K562 (cell line): ENCODE measurements at regions not wholly inside any gene's neighbourhood (a gene's known extent, or its start where the extent isn't known, plus 50 kb on each side); places are given as distances from the start of the nearest gene placed in this dataset.

Source experiments
- ATAC-seq: fragments of 200-7000 bp; cut with Tn5 transposase; 3 replicates; pipeline ENCODE4 v1.9.1; 2020; ENCODE audit warnings: moderate library complexity
- BruUV-seq: library from RNA; stranded (reverse); fragments of 400-500 nt; replicated peaks from 2 replicates; lab custom pipeline; 2021; lab: Mats Ljungman, UMichigan
- CTCF ChIA-PET: fragments of 300-600 bp; formaldehyde crosslinking; extraction: SDS; loops from one replicate; lab custom pipeline; 2021; ENCODE audit warnings: low intra/inter-chr PET ratio; lab: Yijun Ruan, JAX
- POLR2A ChIA-PET: fragments of 300-600, 350-650 bp; sonication (Branson Sonifier 250); formaldehyde crosslinking; extraction: SDS; loops from one replicate; lab custom pipeline; 2021; ENCODE audit warnings: antibody characterized with exemption, inconsistent platforms; lab: Yijun Ruan, JAX
- DNase-seq, 4 experiments: peaks; one replicate each; pipeline versions ENCODE4 v3.0.0 to v3.0.0-alpha.2; 2011 to 2018; ENCODE audit warnings: low spot score in 3 of 4, mixed read lengths in 3 of 4; ENCODE audit errors: extremely low read depth in 1 of 4
- FAIRE-seq: peaks from 2 replicates; lab custom pipeline; 2011; peaks lifted over from hg19 to GRCh38; lab: Jason Lieb, UNC
- H2AFZ ChIP-seq: 2 replicates; pipeline ENCODE4 v1.6.0; 2011; ENCODE audit warnings: low read depth, low read length, control low read depth, inconsistent platforms
- H3K27ac ChIP-seq: fragments of 200-600 bp; 3 replicates; pipeline ENCODE4 v1.8.0; 2011; ENCODE audit warnings: low read depth, mild to moderate bottlenecking, control low read depth, inconsistent platforms, low read length, moderate library complexity, mixed read lengths; ENCODE audit errors: extremely low read depth
- H3K27me3 ChIP-seq, 2 experiments: fragments of 300-600 bp in 1 of 2; 2 replicates in 1 of 2; 3 replicates in 1 of 2; pipeline versions ENCODE4 v1.6.0 to v1.8.0; 2011; ENCODE audit warnings: inconsistent platforms in 2 of 2, low read length in 2 of 2, mild to moderate bottlenecking in 1 of 2, mixed read lengths in 1 of 2, moderate library complexity in 1 of 2; ENCODE audit not compliant: control insufficient read depth in 2 of 2, insufficient read depth in 2 of 2
- H3K36me3 ChIP-seq: fragments of 300-600 bp; 3 replicates; pipeline ENCODE4 v1.8.0; 2011; ENCODE audit warnings: mild to moderate bottlenecking, low read length, inconsistent platforms; ENCODE audit not compliant: control insufficient read depth, insufficient read depth
- H3K4me1 ChIP-seq, 2 experiments: fragments of 200-600 bp in 1 of 2; replicated peaks in 1 of 2; 2 replicates in 1 of 2; 3 replicates in 1 of 2; pipeline versions ENCODE4 v1.5.1 to v1.8.0; 2011; ENCODE audit warnings: inconsistent platforms in 2 of 2, low read length in 2 of 2, mild to moderate bottlenecking in 1 of 2, mixed read lengths in 1 of 2, moderate library complexity in 1 of 2; ENCODE audit not compliant: control insufficient read depth in 2 of 2, insufficient read depth in 2 of 2
- H3K4me2 ChIP-seq: 2 replicates; pipeline ENCODE4 v1.6.1; 2011; ENCODE audit warnings: low read length, control low read depth, inconsistent platforms, mixed read lengths; ENCODE audit not compliant: insufficient read depth
- H3K4me3 ChIP-seq: fragments of 200-600 bp; sonication (generic), shearing (Covaris generic); 2 replicates; pipeline ENCODE4 v1.5.1; 2016; ENCODE audit warnings: control low read depth, inconsistent platforms
- H3K79me2 ChIP-seq: fragments of 200-600 bp; 3 replicates; pipeline ENCODE4 v1.8.0; 2011; ENCODE audit warnings: low read length, inconsistent platforms; ENCODE audit not compliant: control insufficient read depth, insufficient read depth
- H3K9ac ChIP-seq, 2 experiments: 2 replicates each; pipeline versions ENCODE4 v1.6.0 to v1.6.1; 2011; ENCODE audit warnings: low read depth in 2 of 2, low read length in 2 of 2, control low read depth in 1 of 2, inconsistent platforms in 1 of 2, mild to moderate bottlenecking in 1 of 2, mixed read lengths in 1 of 2; ENCODE audit not compliant: insufficient read depth in 1 of 2
- H3K9me1 ChIP-seq: one replicate; pipeline ENCODE4 v1.6.0; 2011; ENCODE audit warnings: inconsistent platforms, mild to moderate bottlenecking, low read length, moderate library complexity; ENCODE audit not compliant: control insufficient read depth, insufficient read depth
- H3K9me3 ChIP-seq: replicated peaks from 2 replicates; pipeline ENCODE4 v1.5.1; 2011; ENCODE audit warnings: low read depth, low read length, inconsistent platforms; ENCODE audit not compliant: control insufficient read depth, insufficient read depth
- H4K20me1 ChIP-seq: replicated peaks from 2 replicates; pipeline ENCODE4 v1.6.1; 2011; ENCODE audit warnings: low read length, inconsistent platforms, mixed read lengths; ENCODE audit not compliant: control insufficient read depth, insufficient read depth
- NCOA4 ChIP-seq: fragments of 450-650 bp; IDR thresholded peaks from 2 replicates; pipeline ENCODE4 v1.6.1; 2018; ENCODE audit warnings: mild to moderate bottlenecking; ENCODE audit not compliant: partially characterized antibody
- NFE2L1 ChIP-seq: fragments of 450-650 bp; IDR thresholded peaks from 2 replicates; pipeline ENCODE4 v1.6.1; 2016; ENCODE audit warnings: missing genetic modification characterization, low read depth, mild to moderate bottlenecking, missing compliant biosample characterization, moderate library complexity, borderline replicate concordance
- PHF20 ChIP-seq: fragments of 450-650 bp; IDR thresholded peaks from 2 replicates; pipeline ENCODE4 v1.6.1; 2018; ENCODE audit not compliant: partially characterized antibody
- RAD21 ChIP-seq, 2 experiments: fragments of 250-450 bp in 1 of 2; fragments of 450-650 bp in 1 of 2; sonication (Bioruptor Pico) in 1 of 2; formaldehyde crosslinking in 1 of 2; IDR thresholded peaks in 1 of 2; conservative IDR thresholded peaks in 1 of 2; 2 replicates each; pipeline versions ENCODE4 v1.4.0 to v1.8.0; 2020 to 2022; ENCODE audit warnings: mild to moderate bottlenecking in 2 of 2, moderate library complexity in 1 of 2
- SREBF2 ChIP-seq: sonication (generic); formaldehyde crosslinking; IDR thresholded peaks from 2 replicates; pipeline ENCODE4 v1.4.0; 2020; ENCODE audit warnings: mild to moderate bottlenecking, missing genetic modification reagents
- XRCC4 ChIP-seq: IDR thresholded peaks from one replicate; pipeline ENCODE4 v1.6.1; 2011; ENCODE audit not compliant: insufficient read depth, insufficient read length; ENCODE audit errors: extremely low read depth
- ZBTB26 ChIP-seq: fragments of 450-650 bp; formaldehyde crosslinking; IDR thresholded peaks from 2 replicates; pipeline ENCODE4 v1.4.0; 2022; ENCODE audit warnings: missing genetic modification characterization
- ZKSCAN8 ChIP-seq: fragments of 200-800 bp; sonication (Bioruptor generic); IDR thresholded peaks from 2 replicates; pipeline ENCODE4 v1.6.1; 2016; ENCODE audit warnings: missing genetic modification characterization, missing compliant biosample characterization
- ZNF395 ChIP-seq: fragments of 200-800 bp; sonication (Bioruptor generic); IDR thresholded peaks from 2 replicates; pipeline ENCODE4 v1.6.1; 2017; ENCODE audit warnings: missing genetic modification characterization, missing compliant biosample characterization
- ZSCAN29 ChIP-seq: fragments of 450-650 bp; IDR thresholded peaks from 2 replicates; pipeline ENCODE4 v1.6.1; 2017
- WGBS: fragments of 100-300 bp; shearing (Covaris generic); methylation state at CpG from one replicate; pipeline ENCODE4 v1.1.6; 2016; ENCODE audit warnings: low coverage, mixed read lengths; ENCODE audit not compliant: insufficient coverage; ENCODE audit errors: missing lambda C conversion rate; 5-methylcytosine and 5-hydroxymethylcytosine counted together
- in situ Hi-C: fragments of 300-500 bp; cut with MboI; formaldehyde crosslinking; loops from 4 replicates; pipeline ENCODE4 v1.15.0; 2018; ENCODE audit warnings: inconsistent platforms, mixed read lengths
- intact Hi-C: fragments of 100-400 bp; cut with micrococcal nuclease; formaldehyde crosslinking; loops from 2 replicates; pipeline ENCODE4 v1.14.2; 2022
- TF ChIP-seq, protein P1 (sequence below): IDR thresholded peaks from 2 replicates; pipeline ENCODE4 v1.6.1; 2016; ENCODE audit warnings: missing genetic modification characterization, missing compliant biosample characterization
- TF ChIP-seq, protein P2 (sequence below), 2 experiments: IDR thresholded peaks in 1 of 2; conservative IDR thresholded peaks in 1 of 2; 2 replicates each; pipeline ENCODE4 v1.6.1; 2016; ENCODE audit warnings: low read depth in 2 of 2, mild to moderate bottlenecking in 1 of 2, missing compliant biosample characterization in 1 of 2, missing genetic modification characterization in 1 of 2, moderate library complexity in 1 of 2

- TF ChIP-seq ZNF395 (CRISPR knock-in tag) (no peak), XRCC4 (no peak), NCOA4 (no peak), PHF20 (no peak), NFE2L1 (no peak), ZKSCAN8 (no peak), SREBF2 (CRISPR knock-in tag) (no peak), ZSCAN29 (no peak)
- TF ChIP-seq, protein P1, sequence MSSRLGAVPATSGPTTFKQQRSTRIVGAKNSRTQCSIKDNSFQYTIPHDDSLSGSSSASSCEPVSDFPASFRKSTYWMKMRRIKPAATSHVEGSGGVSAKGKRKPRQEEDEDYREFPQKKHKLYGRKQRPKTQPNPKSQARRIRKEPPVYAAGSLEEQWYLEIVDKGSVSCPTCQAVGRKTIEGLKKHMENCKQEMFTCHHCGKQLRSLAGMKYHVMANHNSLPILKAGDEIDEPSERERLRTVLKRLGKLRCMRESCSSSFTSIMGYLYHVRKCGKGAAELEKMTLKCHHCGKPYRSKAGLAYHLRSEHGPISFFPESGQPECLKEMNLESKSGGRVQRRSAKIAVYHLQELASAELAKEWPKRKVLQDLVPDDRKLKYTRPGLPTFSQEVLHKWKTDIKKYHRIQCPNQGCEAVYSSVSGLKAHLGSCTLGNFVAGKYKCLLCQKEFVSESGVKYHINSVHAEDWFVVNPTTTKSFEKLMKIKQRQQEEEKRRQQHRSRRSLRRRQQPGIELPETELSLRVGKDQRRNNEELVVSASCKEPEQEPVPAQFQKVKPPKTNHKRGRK (tag), result no peak
Measured at GRCh38 chr9:90141723-90142122, 500.9 kb downstream of the DIRAS2 start (continued).

- Histone ChIP-seq H2AFZ (no peak overlapping the region), H3K79me2 (no peaks in the 10 kb centered on the region), H3K4me1 (no peaks in the 10 kb centered on the region), H3K27me3 (peaks cover 0 to 5% of the 10 kb centered on the region in 2 experiments; a peak in 1 of 5 replicates), H3K9me1 (no peaks in the 10 kb centered on the region), H3K4me2 (no peak overlapping the region), H3K36me3 (no peaks in the 10 kb centered on the region), H3K9me3 (no peaks in the 10 kb centered on the region), H3K4me3 (no peak overlapping the region), H4K20me1 (no peaks in the 10 kb centered on the region), H3K27ac (no peak overlapping the region), H3K9ac (no peak overlapping the region)
- POLR2A ChIA-PET, result no interaction called here
- intact Hi-C loops (loop anchor here (10.0 kb wide), 1 partner anchor 612 kb away; no protein-coding TSS in a partner anchor), in situ Hi-C loops (loop anchor here (25.0 kb wide), 1 partner anchor 620 kb away; no protein-coding TSS in a partner anchor)
- WGBS, result 2% methylated on average over 5 of the region's 5 CpGs
- CTCF ChIA-PET, result interaction anchor here (2.5 kb wide), 1 partner anchor 728 kb away, joined by 14 read pairs; no protein-coding TSS in a partner anchor
- BruUV-seq, result no TSS peak
- FAIRE-seq (no peak), ATAC-seq (no peak), DNase-seq (peak; percentile 5 to 47 (median 6))
- peak in 1 of 2 experiments; percentile 49; a peak in 3 of 4 replicates for TF ChIP-seq RAD21 (CRISPR knock-in tag; conservative IDR thresholded peaks at IDR 0.05 in 1 of 2, IDR thresholded peaks at IDR 0.05 in 1 of 2)
- TF ChIP-seq, protein P2, sequence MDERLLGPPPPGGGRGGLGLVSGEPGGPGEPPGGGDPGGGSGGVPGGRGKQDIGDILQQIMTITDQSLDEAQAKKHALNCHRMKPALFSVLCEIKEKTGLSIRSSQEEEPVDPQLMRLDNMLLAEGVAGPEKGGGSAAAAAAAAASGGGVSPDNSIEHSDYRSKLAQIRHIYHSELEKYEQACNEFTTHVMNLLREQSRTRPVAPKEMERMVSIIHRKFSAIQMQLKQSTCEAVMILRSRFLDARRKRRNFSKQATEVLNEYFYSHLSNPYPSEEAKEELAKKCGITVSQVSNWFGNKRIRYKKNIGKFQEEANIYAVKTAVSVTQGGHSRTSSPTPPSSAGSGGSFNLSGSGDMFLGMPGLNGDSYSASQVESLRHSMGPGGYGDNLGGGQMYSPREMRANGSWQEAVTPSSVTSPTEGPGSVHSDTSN (CRISPR knock-in tag; IDR thresholded peaks at IDR 0.05; ENCODE audit: low read depth), result no peak
- TF ChIP-seq, protein P2 (tag; conservative IDR thresholded peaks at IDR 0.05; ENCODE audit: low read depth), result 0 out of 2 replicates have a peak, but pooled peaks have one; percentile 6
- no peak for TF ChIP-seq ZBTB26 (CRISPR knock-in tag)
Measured at GRCh38 chr9:90142580-90142979, 500.0 kb downstream of the DIRAS2 start.
